CD4-positive, CD25-positive, alpha-beta regulatory T cell (primary cell): ENCODE measurements at regions not wholly inside any gene's neighbourhood (a gene's known extent, or its start where the extent isn't known, plus 50 kb on each side); places are given as distances from the start of the nearest gene placed in this dataset.

ENCODE experiments used
- ATAC-seq, 2 donors: fragments of 150-1000 bp; cut with Tn5 transposase; one replicate each; pipeline ENCODE4 v1.10.0; 2021; ENCODE audit warnings: low read depth in 2 of 2, moderate number of reproducible peaks in 2 of 2, moderate library complexity in 1 of 2
- DNase-seq, 3 donors: peaks; one replicate each; pipeline versions ENCODE4 v3.0.0 to v3.0.0-alpha.2; 2012 to 2022; ENCODE audit warnings: mixed read lengths in 1 of 3
- H3K27ac ChIP-seq: one replicate; pipeline ENCODE4 v1.7.0; 2013; ENCODE audit warnings: mild to moderate bottlenecking, low read length; ENCODE audit not compliant: insufficient read depth, poor library complexity, severe bottlenecking
- H3K27me3 ChIP-seq: one replicate; pipeline ENCODE4 v1.7.0; 2013; ENCODE audit warnings: low read length; ENCODE audit not compliant: control insufficient read depth, insufficient read depth
- H3K36me3 ChIP-seq: one replicate; pipeline ENCODE4 v1.7.0; 2013; ENCODE audit warnings: mild to moderate bottlenecking, low read length, moderate library complexity; ENCODE audit not compliant: control insufficient read depth, insufficient read depth
- H3K4me1 ChIP-seq: 2 replicates; pipeline ENCODE4 v1.7.0; 2013; ENCODE audit warnings: mild to moderate bottlenecking, low read length; ENCODE audit not compliant: insufficient read depth, control insufficient read depth, poor library complexity, severe bottlenecking
- H3K4me3 ChIP-seq: one replicate; pipeline ENCODE4 v1.7.0; 2013; ENCODE audit warnings: low read depth, mild to moderate bottlenecking, low read length, moderate library complexity
- H3K9me3 ChIP-seq, 2 experiments: 1 replicate in 1 of 2; 2 replicates in 1 of 2; pipeline ENCODE4 v1.7.0; 2013; ENCODE audit warnings: low read length in 2 of 2, mild to moderate bottlenecking in 1 of 2, moderate library complexity in 1 of 2; ENCODE audit not compliant: control insufficient read depth in 2 of 2
- H3K27ac Mint-ChIP-seq, 3 donors: one replicate each; pipeline ENCODE4 v1.8.0; 2020 to 2022; ENCODE audit warnings: mild to moderate bottlenecking in 3 of 3, mixed read lengths in 3 of 3, moderate library complexity in 2 of 3
- H3K27me3 Mint-ChIP-seq: one replicate; pipeline ENCODE4 v1.8.0; 2022; ENCODE audit warnings: mild to moderate bottlenecking, mixed read lengths
- H3K36me3 Mint-ChIP-seq: one replicate; pipeline ENCODE4 v1.8.0; 2020; ENCODE audit warnings: mixed read lengths
- H3K4me1 Mint-ChIP-seq, 4 donors: one replicate each; pipeline ENCODE4 v1.8.0; 2020 to 2022; ENCODE audit warnings: mixed read lengths in 4 of 4, mild to moderate bottlenecking in 1 of 4
- H3K4me3 Mint-ChIP-seq, 4 donors: one replicate each; pipeline ENCODE4 v1.8.0; 2020 to 2022; ENCODE audit warnings: mild to moderate bottlenecking in 4 of 4, mixed read lengths in 4 of 4, moderate library complexity in 3 of 4
- H3K9me3 Mint-ChIP-seq, 7 donors: one replicate each; pipeline ENCODE4 v1.8.0; 2020 to 2022; ENCODE audit warnings: mixed read lengths in 7 of 7, mild to moderate bottlenecking in 3 of 7, moderate library complexity in 2 of 7

DNA sequence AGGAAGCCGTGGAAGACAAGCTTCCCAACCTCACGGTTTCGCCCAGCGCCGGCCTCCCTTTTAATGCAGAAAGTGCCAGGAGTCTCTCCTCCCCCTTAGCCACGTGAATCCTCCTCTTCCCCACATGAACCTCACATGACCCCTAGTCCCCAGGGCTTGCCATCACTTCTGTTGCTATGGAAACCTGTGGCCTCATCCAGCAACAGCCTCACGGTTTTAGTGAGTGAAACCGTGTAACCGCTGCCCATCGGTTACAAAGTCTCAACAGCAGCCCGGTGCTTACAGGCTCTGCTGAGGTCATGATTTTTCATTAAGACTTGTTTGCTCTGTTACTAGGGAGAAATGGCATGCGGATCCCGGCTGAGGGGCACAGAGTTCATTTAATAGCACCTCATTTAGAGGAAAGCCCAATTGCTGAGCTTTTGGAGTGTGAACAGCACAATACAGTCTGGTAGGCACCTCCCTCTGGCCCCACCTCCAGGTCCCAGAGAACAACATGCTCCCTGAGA, 143.2 kb upstream of the BACE2 start:
- Histone ChIP-seq H3K4me3 (no peak overlapping the region), H3K4me1 (no peaks in the 10 kb centered on the region), H3K9me3 (no peaks in the 10 kb centered on the region), H3K36me3 (no peaks in the 10 kb centered on the region), H3K27me3 (no peaks in the 10 kb centered on the region), H3K27ac (no peak overlapping the region)
- ATAC-seq (no peak), DNase-seq (no peak)
- Mint-ChIP-seq H3K36me3 (no peaks in the 10 kb centered on the region), H3K4me1 (no peaks in the 10 kb centered on the region), H3K27me3 (no peaks in the 10 kb centered on the region), H3K4me3 (no peak overlapping the region), H3K9me3 (peaks cover 0 to 7% (median 1%) of the 10 kb centered on the region in 7 donors), H3K27ac (no peak overlapping the region)

DNA sequence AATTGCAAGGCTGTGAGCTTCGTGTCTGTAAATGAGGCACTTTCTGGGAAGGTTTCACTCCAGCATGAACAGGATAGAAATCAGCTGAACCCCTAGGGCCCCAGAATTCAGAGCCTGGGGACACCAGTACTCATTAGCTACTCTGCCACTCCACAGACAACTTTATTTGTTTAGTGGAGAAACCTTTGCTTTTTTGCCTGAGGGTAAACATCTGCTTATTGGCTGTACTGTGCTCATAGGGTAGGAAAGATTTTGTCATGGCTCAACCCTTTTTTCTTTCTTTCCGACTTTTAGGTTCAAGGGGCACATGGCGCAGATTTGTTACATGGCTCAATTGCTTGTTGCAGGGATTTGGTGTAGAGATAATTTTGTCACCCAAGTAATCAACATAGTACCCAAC, 138.4 kb upstream of the BACE2 start:
- Mint-ChIP-seq H3K9me3 (peaks cover 0 to 5% (median 4%) of the 10 kb centered on the region in 7 donors), H3K4me1 (no peaks in the 10 kb centered on the region), H3K36me3 (no peaks in the 10 kb centered on the region), H3K27me3 (no peaks in the 10 kb centered on the region), H3K27ac (no peak overlapping the region), H3K4me3 (no peak overlapping the region)
- Histone ChIP-seq H3K36me3 (no peaks in the 10 kb centered on the region), H3K27ac (no peak overlapping the region), H3K4me3 (no peak overlapping the region), H3K27me3 (no peaks in the 10 kb centered on the region), H3K4me1 (no peaks in the 10 kb centered on the region), H3K9me3 (no peaks in the 10 kb centered on the region)
- ATAC-seq (no peak), DNase-seq (no peak)

DNA sequence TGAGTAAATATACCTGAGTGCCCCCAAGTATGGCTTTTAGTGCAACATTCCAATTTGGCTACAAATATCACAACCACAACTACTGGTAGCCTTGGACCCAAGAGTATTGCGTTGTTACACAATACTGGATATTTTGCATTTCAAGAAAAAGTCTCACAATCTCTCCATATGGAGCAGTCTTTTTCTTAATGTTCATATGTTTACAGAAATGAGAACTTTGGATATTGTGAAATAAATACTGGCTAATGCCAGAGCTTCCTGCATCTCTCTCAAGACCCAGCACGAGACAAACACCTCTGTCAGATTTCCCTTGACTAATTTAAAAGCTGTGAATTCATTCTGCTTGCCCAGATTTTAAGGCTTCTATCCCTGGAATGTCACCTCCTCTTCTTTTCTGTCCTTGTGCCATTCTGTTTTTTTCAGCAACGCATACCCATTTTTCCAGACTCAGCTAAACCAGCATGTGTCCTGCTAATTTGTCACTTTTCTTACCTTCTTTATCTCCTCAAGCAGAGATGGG, 136.2 kb upstream of the BACE2 start:
- no peaks in the 10 kb centered on the region for H3K36me3 ChIP-seq
- H3K27ac ChIP-seq: no peak overlapping the region
- no peaks in the 10 kb centered on the region for H3K36me3 Mint-ChIP-seq
- no peaks in the 10 kb centered on the region for H3K9me3 ChIP-seq
- DNase-seq (no peak), ATAC-seq (no peak)
- H3K4me3 Mint-ChIP-seq: no peak overlapping the region
- no peak overlapping the region for H3K4me3 ChIP-seq
- H3K27me3 ChIP-seq: no peaks in the 10 kb centered on the region
- peaks cover 0 to 5% (median 3%) of the 10 kb centered on the region in 7 donors for H3K9me3 Mint-ChIP-seq
- no peak overlapping the region for H3K27ac Mint-ChIP-seq
- H3K27me3 Mint-ChIP-seq: no peaks in the 10 kb centered on the region
- no peaks in the 10 kb centered on the region for H3K4me1 Mint-ChIP-seq
- H3K4me1 ChIP-seq: no peaks in the 10 kb centered on the region

DNA sequence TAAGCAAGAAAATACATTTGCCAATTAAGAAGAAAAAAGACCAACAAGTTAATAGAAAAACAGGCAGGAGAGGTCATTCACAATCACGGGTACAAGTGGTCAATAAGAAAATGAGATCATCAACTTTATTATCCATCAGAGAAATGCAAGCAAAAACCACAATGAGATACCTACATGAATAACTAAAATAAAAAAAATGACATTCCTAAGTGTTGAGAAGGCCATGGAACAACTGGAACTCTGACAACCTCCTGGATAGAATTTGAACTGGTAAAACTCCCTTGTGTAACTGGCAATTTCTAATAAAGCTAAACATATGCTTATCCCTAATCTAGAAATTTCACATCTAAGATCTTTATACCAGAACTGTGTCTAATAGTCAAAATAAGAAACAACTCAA, 135.4 kb upstream of the BACE2 start:
- H3K4me3 ChIP-seq: no peak overlapping the region
- DNase-seq (no peak), ATAC-seq (no peak)
- H3K4me1 ChIP-seq: no peaks in the 10 kb centered on the region
- Mint-ChIP-seq H3K36me3 (no peaks in the 10 kb centered on the region), H3K27ac (no peak overlapping the region), H3K9me3 (peaks cover 0 to 4% (median 2%) of the 10 kb centered on the region in 7 donors), H3K4me3 (no peak overlapping the region), H3K27me3 (peaks cover 4% of the 10 kb centered on the region), H3K4me1 (no peaks in the 10 kb centered on the region)
- no peak overlapping the region for H3K27ac ChIP-seq
- H3K9me3 ChIP-seq: no peaks in the 10 kb centered on the region
- H3K27me3 ChIP-seq: no peaks in the 10 kb centered on the region
- no peaks in the 10 kb centered on the region for H3K36me3 ChIP-seq

DNA sequence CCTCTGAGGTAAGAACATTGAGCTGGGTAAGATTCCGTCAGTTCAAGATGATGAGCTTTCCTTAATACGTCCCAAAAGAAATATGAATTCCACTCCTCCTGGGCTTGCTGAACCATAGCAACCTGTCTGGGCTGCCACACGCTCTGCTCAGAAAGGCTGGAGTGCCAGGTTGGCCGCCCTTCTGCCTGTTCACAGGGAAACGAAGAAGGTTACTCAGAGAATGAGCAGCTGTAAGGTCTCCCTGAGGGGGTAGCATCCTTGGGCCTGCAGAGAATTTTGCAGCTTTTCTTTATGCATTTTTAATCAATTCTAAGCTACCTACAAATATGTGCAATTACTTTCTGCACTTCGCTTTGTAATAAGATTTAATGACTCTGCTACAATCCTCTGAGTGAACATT, 130.7 kb upstream of the BACE2 start:
- Histone ChIP-seq H3K9me3 (no peaks in the 10 kb centered on the region), H3K27me3 (no peaks in the 10 kb centered on the region), H3K4me1 (no peaks in the 10 kb centered on the region), H3K4me3 (no peak overlapping the region), H3K27ac (no peak overlapping the region), H3K36me3 (no peaks in the 10 kb centered on the region)
- Mint-ChIP-seq H3K36me3 (no peaks in the 10 kb centered on the region), H3K9me3 (peaks cover 0 to 3% (median 0%) of the 10 kb centered on the region in 7 donors), H3K27ac (no peak overlapping the region), H3K4me1 (no peaks in the 10 kb centered on the region), H3K4me3 (no peak overlapping the region), H3K27me3 (peaks cover 4% of the 10 kb centered on the region)
- DNase-seq: no peak
- ATAC-seq: no peak

DNA sequence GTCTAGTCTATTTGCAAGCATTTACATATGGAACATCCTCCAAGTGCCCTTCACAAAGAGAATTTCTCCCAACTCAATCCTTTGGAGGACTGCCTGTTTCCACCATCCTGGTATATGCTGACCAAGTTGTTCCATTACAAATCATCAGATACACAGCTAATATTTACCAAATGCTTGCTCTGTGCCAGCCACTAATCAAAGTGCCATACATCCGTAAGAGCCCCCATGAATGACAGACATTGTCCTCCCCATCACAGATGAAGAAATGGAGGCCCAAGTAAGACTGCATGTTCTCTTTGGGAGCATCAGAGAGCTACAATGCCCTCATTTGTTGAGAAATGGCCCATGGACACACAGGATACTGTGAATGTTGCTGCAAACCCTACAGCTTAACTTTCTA, 130.0 kb upstream of the BACE2 start:
- Mint-ChIP-seq H3K9me3 (peaks cover 0 to 3% (median 0%) of the 10 kb centered on the region in 7 donors), H3K4me1 (no peaks in the 10 kb centered on the region), H3K4me3 (no peak overlapping the region), H3K36me3 (no peaks in the 10 kb centered on the region), H3K27me3 (peaks cover 4% of the 10 kb centered on the region), H3K27ac (no peak overlapping the region)
- no peaks in the 10 kb centered on the region for H3K9me3 ChIP-seq
- no peaks in the 10 kb centered on the region for H3K36me3 ChIP-seq
- no peaks in the 10 kb centered on the region for H3K4me1 ChIP-seq
- no peak overlapping the region for H3K27ac ChIP-seq
- no peak overlapping the region for H3K4me3 ChIP-seq
- ATAC-seq (no peak), DNase-seq (no peak)
- no peaks in the 10 kb centered on the region for H3K27me3 ChIP-seq

DNA sequence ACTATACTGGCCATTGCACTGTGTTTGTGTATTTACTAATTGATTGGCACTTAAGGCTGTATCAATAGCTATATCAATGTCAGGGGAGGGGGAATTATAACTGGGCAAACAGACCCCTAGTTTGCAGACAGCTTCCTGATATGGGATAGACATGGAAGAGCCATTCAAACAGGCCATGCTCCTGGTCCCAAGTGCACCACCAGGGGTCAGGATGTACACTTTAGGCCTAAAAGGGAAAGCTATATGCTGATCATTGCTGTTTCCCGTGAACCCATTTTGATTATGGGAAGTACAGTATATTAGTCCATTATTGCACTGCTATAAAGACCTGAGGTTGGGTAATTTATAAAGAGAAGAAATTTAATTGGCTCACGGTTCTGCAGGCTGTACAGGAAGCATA, 124.9 kb upstream of the BACE2 start:
- no peak overlapping the region for H3K27ac ChIP-seq
- no peaks in the 10 kb centered on the region for H3K36me3 ChIP-seq
- ATAC-seq: no peak
- Mint-ChIP-seq H3K9me3 (peaks cover 0 to 5% (median 0%) of the 10 kb centered on the region in 7 donors), H3K27me3 (no peaks in the 10 kb centered on the region), H3K27ac (no peak overlapping the region), H3K4me3 (no peak overlapping the region), H3K4me1 (no peaks in the 10 kb centered on the region), H3K36me3 (no peaks in the 10 kb centered on the region)
- no peaks in the 10 kb centered on the region for H3K9me3 ChIP-seq
- H3K4me1 ChIP-seq: no peaks in the 10 kb centered on the region
- no peak for DNase-seq
- no peak overlapping the region for H3K4me3 ChIP-seq
- H3K27me3 ChIP-seq: no peaks in the 10 kb centered on the region

DNA sequence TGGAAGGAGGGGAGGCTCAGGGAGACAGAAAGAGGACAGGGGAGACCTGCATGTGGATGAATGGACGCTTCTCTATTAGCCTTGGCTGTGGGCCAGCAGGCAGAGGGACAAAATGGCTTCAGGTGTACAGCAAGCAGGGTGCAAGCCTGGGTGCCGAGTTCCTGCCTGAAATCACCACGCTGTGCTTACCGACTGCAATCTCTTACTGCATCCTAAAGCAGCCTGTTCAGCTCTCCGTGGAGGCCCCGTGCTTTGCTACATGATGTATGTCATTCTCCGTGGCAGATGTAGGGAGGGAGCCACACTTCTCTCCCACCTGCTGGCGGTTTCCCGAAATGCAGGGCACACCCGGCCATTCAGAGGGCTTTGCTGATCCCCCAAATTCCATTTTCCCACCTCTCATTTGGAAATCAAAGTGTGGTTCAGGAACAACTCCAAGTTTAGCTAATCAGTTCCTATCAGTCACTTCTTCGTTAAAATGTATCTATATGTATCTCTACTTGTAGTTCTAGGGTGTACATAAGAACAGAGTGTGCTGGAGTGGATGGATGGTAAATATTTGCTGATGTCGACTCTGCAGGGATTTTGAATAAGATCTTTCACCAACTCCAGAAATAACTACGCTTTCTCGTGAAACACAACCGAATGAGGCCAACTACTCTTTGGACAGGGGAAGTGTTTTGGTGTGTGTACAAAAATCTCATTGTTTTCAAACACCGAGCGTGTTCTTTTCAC, 122.3 kb upstream of the BACE2 start:
- H3K4me3 Mint-ChIP-seq: no peak overlapping the region
- no peak for DNase-seq
- no peaks in the 10 kb centered on the region for H3K4me1 Mint-ChIP-seq

More for the DNA sequence above, 122.3 kb upstream of the BACE2 start:
- H3K4me1 ChIP-seq: no peaks in the 10 kb centered on the region
- peaks cover 2% of the 10 kb centered on the region for H3K27me3 ChIP-seq
- Mint-ChIP-seq H3K27ac (no peak overlapping the region), H3K9me3 (peaks cover 0 to 5% (median 0%) of the 10 kb centered on the region in 7 donors), H3K27me3 (no peaks in the 10 kb centered on the region), H3K36me3 (no peaks in the 10 kb centered on the region)
- H3K27ac ChIP-seq: no peak overlapping the region
- H3K9me3 ChIP-seq: no peaks in the 10 kb centered on the region
- H3K4me3 ChIP-seq: no peak overlapping the region
- no peaks in the 10 kb centered on the region for H3K36me3 ChIP-seq
- no peak for ATAC-seq
